B cell (primary cell): ENCODE measurements at regions not wholly inside any gene's neighbourhood (a gene's known extent, or its start where the extent isn't known, plus 50 kb on each side); places are given as distances from the start of the nearest gene placed in this dataset.

Experiments
- EZH2 ChIP-seq: IDR thresholded peaks from 2 replicates; pipeline ENCODE4 v1.6.1; 2012; ENCODE audit warnings: borderline replicate concordance, low read depth, mild to moderate bottlenecking, moderate library complexity, low read length; ENCODE audit not compliant: insufficient read depth, poor library complexity, severe bottlenecking
- TF ChIP-seq, protein P1 (sequence below): fragments of 200-600 bp; IDR thresholded peaks from one replicate; pipeline ENCODE4 v1.8.0; 2022; ENCODE audit warnings: antibody characterized with exemption, mild to moderate bottlenecking

GRCh38 chr3:98961161-98962155 is 60.0 kb upstream of the DCBLD2 start:
- TF ChIP-seq, protein P1, sequence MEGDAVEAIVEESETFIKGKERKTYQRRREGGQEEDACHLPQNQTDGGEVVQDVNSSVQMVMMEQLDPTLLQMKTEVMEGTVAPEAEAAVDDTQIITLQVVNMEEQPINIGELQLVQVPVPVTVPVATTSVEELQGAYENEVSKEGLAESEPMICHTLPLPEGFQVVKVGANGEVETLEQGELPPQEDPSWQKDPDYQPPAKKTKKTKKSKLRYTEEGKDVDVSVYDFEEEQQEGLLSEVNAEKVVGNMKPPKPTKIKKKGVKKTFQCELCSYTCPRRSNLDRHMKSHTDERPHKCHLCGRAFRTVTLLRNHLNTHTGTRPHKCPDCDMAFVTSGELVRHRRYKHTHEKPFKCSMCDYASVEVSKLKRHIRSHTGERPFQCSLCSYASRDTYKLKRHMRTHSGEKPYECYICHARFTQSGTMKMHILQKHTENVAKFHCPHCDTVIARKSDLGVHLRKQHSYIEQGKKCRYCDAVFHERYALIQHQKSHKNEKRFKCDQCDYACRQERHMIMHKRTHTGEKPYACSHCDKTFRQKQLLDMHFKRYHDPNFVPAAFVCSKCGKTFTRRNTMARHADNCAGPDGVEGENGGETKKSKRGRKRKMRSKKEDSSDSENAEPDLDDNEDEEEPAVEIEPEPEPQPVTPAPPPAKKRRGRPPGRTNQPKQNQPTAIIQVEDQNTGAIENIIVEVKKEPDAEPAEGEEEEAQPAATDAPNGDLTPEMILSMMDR, result no peak
- no peak for TF ChIP-seq EZH2
